HG03066 (cell line): ENCODE measurements at regions not wholly inside any gene's neighbourhood (a gene's known extent, or its start where the extent isn't known, plus 50 kb on each side); places are given as distances from the start of the nearest gene placed in this dataset.

Source experiments
- ATAC-seq: cut with Tn5 transposase; IDR thresholded peaks from one replicate; pipeline ENCODE4 v1.9.1; 2021; ENCODE audit warnings: low read depth; ENCODE audit not compliant: unreplicated experiment

GRCh38 chr6:40760887-40761286 lies 173.7 kb upstream of the LRFN2 start:
- ATAC-seq: no peak

- no peak for ATAC-seq
Observed at GRCh38 chr6:40759838-40760237, 172.7 kb upstream of the LRFN2 start.

GRCh38 chr6:40759264-40759663 lies 172.1 kb upstream of the LRFN2 start:
- no peak for ATAC-seq

GRCh38 chr6:40755749-40756452 lies 168.7 kb upstream of the LRFN2 start:
- ATAC-seq: no peak

GRCh38 chr6:40755046-40755681 lies 168.0 kb upstream of the LRFN2 start:
- ATAC-seq: no peak

GRCh38 chr6:40754461-40755045 lies 167.4 kb upstream of the LRFN2 start:
- no peak for ATAC-seq

GRCh38 chr6:40753675-40754448 lies 166.7 kb upstream of the LRFN2 start:
- ATAC-seq: no peak

GRCh38 chr6:40753048-40753447 lies 165.9 kb upstream of the LRFN2 start:
- ATAC-seq: no peak

- ATAC-seq: no peak
Observed at GRCh38 chr6:40744835-40745234, 157.7 kb upstream of the LRFN2 start.

GRCh38 chr6:40743690-40744446 lies 156.7 kb upstream of the LRFN2 start:
- ATAC-seq: no peak

- no peak for ATAC-seq
Observed at GRCh38 chr6:40743226-40743625, 156.1 kb upstream of the LRFN2 start.

- no peak for ATAC-seq
Observed at GRCh38 chr6:40740518-40740917, 153.4 kb upstream of the LRFN2 start.

GRCh38 chr6:40738551-40739193 lies 151.5 kb upstream of the LRFN2 start:
- ATAC-seq: no peak

GRCh38 chr6:40735521-40735920 lies 148.4 kb upstream of the LRFN2 start:
- ATAC-seq: no peak

GRCh38 chr6:40735121-40735520 lies 148.0 kb upstream of the LRFN2 start:
- ATAC-seq: no peak

- no peak for ATAC-seq
Observed at GRCh38 chr6:40734607-40735006, 147.4 kb upstream of the LRFN2 start.

- ATAC-seq: no peak
Observed at GRCh38 chr6:40733770-40734396, 146.7 kb upstream of the LRFN2 start.

- ATAC-seq: no peak
Observed at GRCh38 chr6:40733290-40733689, 146.1 kb upstream of the LRFN2 start.

- ATAC-seq: no peak
Observed at GRCh38 chr6:40732878-40733277, 145.7 kb upstream of the LRFN2 start.

- no peak for ATAC-seq
Observed at GRCh38 chr6:40728643-40729042, 141.5 kb upstream of the LRFN2 start.
